ENCODE measurements at regions not wholly inside any gene's neighbourhood (a gene's known extent, or its start where the extent isn't known, plus 50 kb on each side); places are given as distances from the start of the nearest gene placed in this dataset.

GRCh38 chr2:103119352-103119751 lies 357.5 kb downstream of the TMEM182 start:
- TF ChIP-seq POLR2A (IDR thresholded peaks at IDR 0.05; ENCODE audit: low read depth, low read length) (no peak), MAX (IDR thresholded peaks at IDR 0.05; ENCODE audit: insufficient read depth, insufficient read length) (no peak), MYC (IDR thresholded peaks at IDR 0.05; ENCODE audit: low read depth, low read length) (no peak), FOS (IDR thresholded peaks at IDR 0.05; ENCODE audit: borderline replicate concordance, insufficient read depth, low read length) (no peak), GATA2 (IDR thresholded peaks at IDR 0.05; ENCODE audit: insufficient read depth, insufficient read length, low read depth, low read length) (no peak), JUN (IDR thresholded peaks at IDR 0.05; ENCODE audit: borderline replicate concordance, insufficient read depth, insufficient read length, low read depth) (no peak), POLR2AphosphoS5 (IDR thresholded peaks at IDR 0.05; ENCODE audit: insufficient read depth, low read depth, low read length) (no peak), EZH2 (IDR thresholded peaks at IDR 0.05; ENCODE audit: borderline replicate concordance, low read depth, low read length, severe bottlenecking) (no peak)
- TF ChIP-seq, protein P1, sequence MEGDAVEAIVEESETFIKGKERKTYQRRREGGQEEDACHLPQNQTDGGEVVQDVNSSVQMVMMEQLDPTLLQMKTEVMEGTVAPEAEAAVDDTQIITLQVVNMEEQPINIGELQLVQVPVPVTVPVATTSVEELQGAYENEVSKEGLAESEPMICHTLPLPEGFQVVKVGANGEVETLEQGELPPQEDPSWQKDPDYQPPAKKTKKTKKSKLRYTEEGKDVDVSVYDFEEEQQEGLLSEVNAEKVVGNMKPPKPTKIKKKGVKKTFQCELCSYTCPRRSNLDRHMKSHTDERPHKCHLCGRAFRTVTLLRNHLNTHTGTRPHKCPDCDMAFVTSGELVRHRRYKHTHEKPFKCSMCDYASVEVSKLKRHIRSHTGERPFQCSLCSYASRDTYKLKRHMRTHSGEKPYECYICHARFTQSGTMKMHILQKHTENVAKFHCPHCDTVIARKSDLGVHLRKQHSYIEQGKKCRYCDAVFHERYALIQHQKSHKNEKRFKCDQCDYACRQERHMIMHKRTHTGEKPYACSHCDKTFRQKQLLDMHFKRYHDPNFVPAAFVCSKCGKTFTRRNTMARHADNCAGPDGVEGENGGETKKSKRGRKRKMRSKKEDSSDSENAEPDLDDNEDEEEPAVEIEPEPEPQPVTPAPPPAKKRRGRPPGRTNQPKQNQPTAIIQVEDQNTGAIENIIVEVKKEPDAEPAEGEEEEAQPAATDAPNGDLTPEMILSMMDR (IDR thresholded peaks at IDR 0.05; ENCODE audit: extremely low read depth in 1 of 2, insufficient read depth in 1 of 2, low read depth in 1 of 2, low read length in 2 of 2) = no peak
- CTCF ChIA-PET = no interaction called here
- intact Hi-C loops (cut with micrococcal nuclease) = no loop called here
- Histone ChIP-seq H3K27ac (ENCODE audit: insufficient read depth, low read depth, low read length) (no peak overlapping the region), H3K9ac (replicated peaks; ENCODE audit: extremely low read depth, insufficient read depth, low read length) (no peak overlapping the region), H3K36me3 (ENCODE audit: control insufficient read depth in 2 of 2, extremely low read depth in 1 of 2, insufficient read depth in 2 of 2, low read length in 2 of 2) (no peaks in the 10 kb centered on the region), H3K4me3 (replicated peaks in 1 of 3; ENCODE audit: insufficient read depth in 1 of 3, low read depth in 1 of 3, low read length in 3 of 3) (no peak overlapping the region), H3K4me2 (ENCODE audit: insufficient read depth, low read length) (no peak overlapping the region), H3K79me2 (ENCODE audit: control insufficient read depth, insufficient read depth, low read length) (no peaks in the 10 kb centered on the region), H3K27me3 (ENCODE audit: control insufficient read depth in 2 of 2, insufficient read depth in 2 of 2, low read length in 2 of 2) (no peaks in the 10 kb centered on the region), H3K9me1 (replicated peaks; ENCODE audit: control insufficient read depth, extremely low read depth, insufficient read depth, low read length) (no peaks in the 10 kb centered on the region), H3K4me1 (ENCODE audit: control insufficient read depth, extremely low read depth, insufficient read depth, low read length) (no peaks in the 10 kb centered on the region), H4K20me1 (replicated peaks; ENCODE audit: control insufficient read depth, extremely low read depth, insufficient read depth, low read length) (no peaks in the 10 kb centered on the region), H3K9me3 (replicated peaks; ENCODE audit: control insufficient read depth, insufficient read depth, low read length) (peaks cover 2% of the 10 kb centered on the region), H2AFZ (ENCODE audit: low read depth, low read length) (no peak overlapping the region)
- dilution Hi-C loops (cut with MboI; ENCODE audit: extremely low pct_ligation_motif_present, low sequenced_read_pairs) = no loop called here
- DNase-seq (ENCODE audit: low read depth, low spot score) (no peak), FAIRE-seq (no peak)
- BruUV-seq (replicated peaks) = no TSS peak
- POLR2A ChIA-PET = no interaction called here

Measured in endothelial cell of umbilical vein (primary cell).